ENCODE measurements at regions not wholly inside any gene's neighbourhood (a gene's known extent, or its start where the extent isn't known, plus 50 kb on each side); places are given as distances from the start of the nearest gene placed in this dataset.

DNA sequence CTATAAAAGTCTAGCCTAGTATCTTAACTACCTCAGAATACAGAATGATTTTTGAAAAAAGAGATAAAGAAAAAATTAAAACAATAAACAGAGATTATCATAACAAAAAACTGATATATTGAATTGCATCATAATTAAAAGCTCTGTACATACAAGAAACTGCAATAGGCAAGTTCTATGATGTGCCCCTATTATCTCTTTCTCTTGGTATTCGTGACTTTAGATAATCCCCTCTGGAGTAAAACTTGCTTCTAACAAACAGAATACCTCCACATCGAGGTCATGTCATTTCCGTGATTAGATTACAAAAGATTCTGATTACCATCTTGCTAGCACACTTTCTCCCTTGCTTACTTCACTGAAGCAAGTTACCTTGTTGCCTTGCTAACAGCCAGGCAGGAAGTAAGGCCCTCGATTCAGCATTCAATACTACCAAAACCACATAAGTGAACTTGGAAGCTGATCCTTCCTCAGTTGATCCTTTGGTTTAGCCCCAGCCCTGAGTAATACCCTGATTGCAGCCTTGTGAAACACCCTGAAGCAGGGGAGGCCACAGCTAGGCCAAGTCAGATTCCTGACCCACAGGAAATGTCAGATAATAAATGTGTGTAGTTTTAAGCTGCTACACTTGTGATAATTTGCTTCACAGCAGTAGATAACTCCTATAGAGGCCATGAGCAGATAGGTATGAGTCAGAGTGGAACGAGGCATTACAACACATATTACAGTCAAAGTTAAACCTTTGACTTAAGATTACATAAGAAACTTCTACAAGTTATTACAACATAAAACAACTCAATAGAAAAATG is 53.7 kb upstream of the TMX4 start:
- peak; percentile 4 for DNase-seq (ENCODE audit: low spot score)

DNA sequence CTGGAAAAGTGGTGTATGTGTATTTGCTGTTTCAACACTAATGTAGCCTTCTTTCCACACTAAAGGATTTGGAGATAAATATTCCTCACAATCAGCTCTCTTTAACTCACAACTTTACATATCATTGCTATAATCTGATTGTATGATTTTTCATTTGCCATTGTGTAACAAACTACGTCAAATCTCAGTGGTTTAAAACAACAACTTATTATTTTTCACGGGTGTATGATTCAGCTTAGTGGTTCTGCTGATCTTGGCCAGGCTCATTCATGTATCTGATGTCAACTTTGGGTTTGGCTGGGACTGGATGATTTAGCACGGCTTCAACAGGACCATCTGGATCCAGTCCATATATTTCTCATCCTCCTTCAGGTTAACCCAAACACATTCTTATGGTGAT is 55.4 kb upstream of the TMX4 start:
- DNase-seq (ENCODE audit: low spot score) = no peak

DNA sequence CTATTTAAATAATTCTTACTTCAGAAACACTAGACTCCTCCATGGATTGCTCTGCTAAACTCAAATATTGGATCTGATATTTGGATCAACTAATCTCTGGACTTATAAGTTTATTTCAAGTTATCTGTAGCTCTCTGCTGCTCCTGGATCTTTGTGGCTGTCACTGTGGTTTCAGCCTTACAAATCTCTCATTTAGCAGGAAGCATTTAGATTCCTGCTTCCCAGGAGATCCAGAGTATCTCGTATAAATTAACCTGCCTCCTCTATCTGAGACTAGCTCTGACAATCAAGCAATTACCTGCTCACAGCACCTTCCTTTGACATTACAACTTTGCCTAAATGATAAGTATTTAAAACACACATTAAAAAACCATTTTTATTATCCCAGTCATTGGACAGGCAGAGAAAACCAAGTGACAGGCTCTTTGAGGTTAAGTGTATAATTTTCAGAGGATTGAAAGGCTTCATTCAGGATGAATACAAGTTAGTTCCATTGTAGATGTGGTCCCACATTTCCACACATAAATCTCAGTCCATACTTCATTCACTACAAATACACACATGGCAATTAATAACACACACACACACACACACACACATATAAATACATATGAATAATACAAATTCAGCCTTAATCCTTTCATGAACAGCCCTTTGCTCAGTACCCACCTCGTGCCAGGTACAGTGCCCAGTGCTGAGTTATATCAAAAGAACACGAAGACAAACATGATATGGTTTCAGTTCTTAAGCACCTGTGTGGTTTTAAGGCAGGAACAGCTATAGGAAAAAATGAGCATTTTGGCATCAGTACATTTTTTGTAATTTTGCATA is 55.5 kb upstream of the PLCB1 start:
- DNase-seq (ENCODE audit: low spot score) = no peak

- no peak for DNase-seq (ENCODE audit: low spot score)
Observed at GRCh38 chr20:8077137-8077466, 55.0 kb upstream of the PLCB1 start.

DNA sequence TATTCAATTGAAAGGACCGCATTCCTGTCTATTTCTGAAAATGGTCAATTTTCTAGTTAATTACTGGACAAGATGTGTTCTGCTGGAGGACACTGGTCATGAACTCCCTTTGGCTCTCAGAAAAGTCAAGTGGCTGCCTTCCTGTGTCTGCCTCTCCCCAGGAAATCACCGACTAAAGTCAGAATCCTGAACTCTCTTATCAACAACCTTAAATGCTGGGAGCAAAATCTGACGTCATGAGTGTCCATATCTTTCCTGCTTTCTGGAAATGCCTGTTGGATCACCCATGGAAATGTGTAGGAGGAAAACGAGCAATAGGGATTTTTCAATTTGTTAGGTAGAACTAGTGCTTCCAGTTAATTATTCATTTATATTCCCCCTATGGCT is 53.5 kb upstream of the PLCB1 start:
- no peak for DNase-seq (ENCODE audit: low spot score)

GRCh38 chr20:8079976-8080375 is 52.1 kb upstream of the PLCB1 start:
- no peak for DNase-seq (ENCODE audit: low spot score)

GRCh38 chr20:8082025-8082424 is 50.0 kb upstream of the PLCB1 start:
- no peak for DNase-seq (ENCODE audit: low spot score)

All from hepatic stellate cell (primary cell).